ENCODE measurements at regions not wholly inside any gene's neighbourhood (a gene's known extent, or its start where the extent isn't known, plus 50 kb on each side); places are given as distances from the start of the nearest gene placed in this dataset.

GRCh38 chr1:111063595-111063994 is 76.3 kb downstream of the DRAM2 start:
- Histone ChIP-seq H3K27me3 (ENCODE audit: control insufficient read depth in 4 of 4, insufficient read depth in 4 of 4, low read length in 3 of 4) (no peaks in the 10 kb centered on the region), H3K27ac (ENCODE audit: low read depth in 1 of 2, low read length in 2 of 2) (no peak overlapping the region), H3K9me3 (ENCODE audit: control insufficient read depth in 4 of 4, low read length in 3 of 4) (peaks cover 0 to 2% (median 0%) of the 10 kb centered on the region in 4 donors), H3K36me3 (ENCODE audit: control insufficient read depth in 4 of 4, insufficient read depth in 3 of 4, low read depth in 1 of 4, low read length in 3 of 4) (no peaks in the 10 kb centered on the region), H3K9ac (ENCODE audit: low read depth in 1 of 2, low read length in 2 of 2) (no peak overlapping the region), H3K4me3 (ENCODE audit: low read depth in 1 of 3, low read length in 3 of 3) (no peak overlapping the region), H3K4me1 (ENCODE audit: control insufficient read depth in 4 of 4, insufficient read depth in 4 of 4, low read length in 3 of 4) (no peaks in the 10 kb centered on the region)
- TF ChIP-seq TAF1 (conservative IDR thresholded peaks at IDR 0.05) (no peak), GABPA (IDR thresholded peaks at IDR 0.05 in 1 of 2, conservative IDR thresholded peaks at IDR 0.05 in 1 of 2) (no peak), FOXA1 (IDR thresholded peaks at IDR 0.05) (no peak), ATF3 (IDR thresholded peaks at IDR 0.05) (no peak), CTCF (IDR thresholded peaks at IDR 0.05; ENCODE audit: low read depth, low read length, missing input control) (no peak), SP1 (IDR thresholded peaks at IDR 0.05) (no peak)
- DNase-seq (ENCODE audit: low spot score): no peak

GRCh38 chr1:111062624-111063023 is 77.3 kb downstream of the DRAM2 start:
- H3K4me3 ChIP-seq (ENCODE audit: low read depth in 1 of 3, low read length in 3 of 3): no peak overlapping the region
- 53% methylated on average over 2 of the region's 2 CpGs for WGBS
- no peak overlapping the region for H3K9ac ChIP-seq (ENCODE audit: low read depth in 1 of 2, low read length in 2 of 2)
- no peaks in the 10 kb centered on the region for H3K4me1 ChIP-seq (ENCODE audit: control insufficient read depth in 4 of 4, insufficient read depth in 4 of 4, low read length in 3 of 4)
- no peak for TF ChIP-seq TAF1 (conservative IDR thresholded peaks at IDR 0.05)
- no peak for TF ChIP-seq EGR1 (IDR thresholded peaks at IDR 0.05; ENCODE audit: low read depth in 2 of 2)
- no peaks in the 10 kb centered on the region for H3K27me3 ChIP-seq (ENCODE audit: control insufficient read depth in 4 of 4, insufficient read depth in 4 of 4, low read length in 3 of 4)
- no peak overlapping the region for H3K27ac ChIP-seq (ENCODE audit: low read depth in 1 of 2, low read length in 2 of 2)
- no peak for DNase-seq (ENCODE audit: low spot score)
- H3K9me3 ChIP-seq (ENCODE audit: control insufficient read depth in 4 of 4, low read length in 3 of 4): peaks cover 0 to 2% (median 0%) of the 10 kb centered on the region in 4 donors
- H3K36me3 ChIP-seq (ENCODE audit: control insufficient read depth in 4 of 4, insufficient read depth in 3 of 4, low read depth in 1 of 4, low read length in 3 of 4): no peaks in the 10 kb centered on the region

- Histone ChIP-seq H3K4me3 (ENCODE audit: low read depth in 1 of 3, low read length in 3 of 3) (no peak overlapping the region), H3K27ac (ENCODE audit: low read depth in 1 of 2, low read length in 2 of 2) (no peak overlapping the region), H3K36me3 (ENCODE audit: control insufficient read depth in 4 of 4, insufficient read depth in 3 of 4, low read depth in 1 of 4, low read length in 3 of 4) (no peaks in the 10 kb centered on the region), H3K4me1 (ENCODE audit: control insufficient read depth in 4 of 4, insufficient read depth in 4 of 4, low read length in 3 of 4) (no peaks in the 10 kb centered on the region), H3K9me3 (ENCODE audit: control insufficient read depth in 4 of 4, low read length in 3 of 4) (peaks cover 0 to 2% (median 0%) of the 10 kb centered on the region in 4 donors), H3K27me3 (ENCODE audit: control insufficient read depth in 4 of 4, insufficient read depth in 4 of 4, low read length in 3 of 4) (no peaks in the 10 kb centered on the region), H3K9ac (ENCODE audit: low read depth in 1 of 2, low read length in 2 of 2) (no peak overlapping the region)
- DNase-seq (ENCODE audit: low spot score): no peak
- TF ChIP-seq HNF4G (IDR thresholded peaks at IDR 0.05): no peak
- no peak for TF ChIP-seq YY1 (IDR thresholded peaks at IDR 0.05)
- no peak for TF ChIP-seq RAD21 (IDR thresholded peaks at IDR 0.05)
- no peak for TF ChIP-seq TAF1 (conservative IDR thresholded peaks at IDR 0.05)
- no peak for TF ChIP-seq GABPA (IDR thresholded peaks at IDR 0.05 in 1 of 2, conservative IDR thresholded peaks at IDR 0.05 in 1 of 2)
- no peak for TF ChIP-seq JUND (IDR thresholded peaks at IDR 0.05)
- TF ChIP-seq HNF4A (conservative IDR thresholded peaks at IDR 0.05): no peak
- no peak for TF ChIP-seq NR2F2 (IDR thresholded peaks at IDR 0.05)
Observed at GRCh38 chr1:111062081-111062480, 77.8 kb downstream of the DRAM2 start.

GRCh38 chr1:111054656-111055055 is 85.2 kb downstream of the DRAM2 start:
- 91% methylated on average over 2 of the region's 2 CpGs for WGBS
- no peaks in the 10 kb centered on the region for H3K36me3 ChIP-seq (ENCODE audit: control insufficient read depth in 4 of 4, insufficient read depth in 3 of 4, low read depth in 1 of 4, low read length in 3 of 4)
- H3K27me3 ChIP-seq (ENCODE audit: control insufficient read depth in 4 of 4, insufficient read depth in 4 of 4, low read length in 3 of 4): no peaks in the 10 kb centered on the region
- H3K4me1 ChIP-seq (ENCODE audit: control insufficient read depth in 4 of 4, insufficient read depth in 4 of 4, low read length in 3 of 4): no peaks in the 10 kb centered on the region
- DNase-seq (ENCODE audit: low spot score): no peak
- no peak for TF ChIP-seq RXRA (IDR thresholded peaks at IDR 0.05)
- TF ChIP-seq FOXA1 (IDR thresholded peaks at IDR 0.05): no peak
- no peak for TF ChIP-seq RAD21 (IDR thresholded peaks at IDR 0.05)
- no peak for TF ChIP-seq ATF3 (IDR thresholded peaks at IDR 0.05)
- H3K4me3 ChIP-seq (ENCODE audit: low read depth in 1 of 3, low read length in 3 of 3): no peak overlapping the region
- no peaks in the 10 kb centered on the region for H3K9me3 ChIP-seq (ENCODE audit: control insufficient read depth in 4 of 4, low read length in 3 of 4)
- H3K27ac ChIP-seq (ENCODE audit: low read depth in 1 of 2, low read length in 2 of 2): no peak overlapping the region
- no peak overlapping the region for H3K9ac ChIP-seq (ENCODE audit: low read depth in 1 of 2, low read length in 2 of 2)
